ENCODE measurements at regions not wholly inside any gene's neighbourhood (a gene's known extent, or its start where the extent isn't known, plus 50 kb on each side); places are given as distances from the start of the nearest gene placed in this dataset.

DNA sequence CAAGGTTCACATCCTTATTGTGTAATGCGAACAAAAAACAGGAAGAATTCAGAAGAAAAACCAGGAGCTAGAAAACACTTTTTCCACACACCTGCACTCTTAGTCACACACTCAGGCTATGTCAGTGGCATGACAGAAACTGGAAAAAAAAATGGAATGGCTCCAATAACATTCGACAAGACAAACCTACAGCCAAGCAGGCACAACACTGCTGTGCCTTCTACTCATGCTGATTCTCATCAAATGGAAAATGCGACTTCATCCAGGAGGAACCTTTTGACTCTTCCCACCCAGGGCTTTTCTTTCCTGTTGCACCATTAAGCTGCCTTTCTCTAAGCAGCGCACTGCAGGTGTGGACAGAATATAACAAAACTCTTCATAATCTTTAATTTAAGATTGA is 163.2 kb upstream of the BTBD3 start:
- no peak for ATAC-seq
- TF ChIP-seq, protein P1, sequence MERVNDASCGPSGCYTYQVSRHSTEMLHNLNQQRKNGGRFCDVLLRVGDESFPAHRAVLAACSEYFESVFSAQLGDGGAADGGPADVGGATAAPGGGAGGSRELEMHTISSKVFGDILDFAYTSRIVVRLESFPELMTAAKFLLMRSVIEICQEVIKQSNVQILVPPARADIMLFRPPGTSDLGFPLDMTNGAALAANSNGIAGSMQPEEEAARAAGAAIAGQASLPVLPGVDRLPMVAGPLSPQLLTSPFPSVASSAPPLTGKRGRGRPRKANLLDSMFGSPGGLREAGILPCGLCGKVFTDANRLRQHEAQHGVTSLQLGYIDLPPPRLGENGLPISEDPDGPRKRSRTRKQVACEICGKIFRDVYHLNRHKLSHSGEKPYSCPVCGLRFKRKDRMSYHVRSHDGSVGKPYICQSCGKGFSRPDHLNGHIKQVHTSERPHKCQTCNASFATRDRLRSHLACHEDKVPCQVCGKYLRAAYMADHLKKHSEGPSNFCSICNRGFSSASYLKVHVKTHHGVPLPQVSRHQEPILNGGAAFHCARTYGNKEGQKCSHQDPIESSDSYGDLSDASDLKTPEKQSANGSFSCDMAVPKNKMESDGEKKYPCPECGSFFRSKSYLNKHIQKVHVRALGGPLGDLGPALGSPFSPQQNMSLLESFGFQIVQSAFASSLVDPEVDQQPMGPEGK (CRISPR knock-in tag; IDR thresholded peaks at IDR 0.05; ENCODE audit: borderline replicate concordance): no peak
- TF ChIP-seq TCF4 (CRISPR knock-in tag; IDR thresholded peaks at IDR 0.05; ENCODE audit: borderline replicate concordance) (no peak), ESRRG (CRISPR knock-in tag; IDR thresholded peaks at IDR 0.05) (no peak), TOX (CRISPR knock-in tag; IDR thresholded peaks at IDR 0.05; ENCODE audit: borderline replicate concordance) (no peak), ZNF8 (CRISPR knock-in tag; IDR thresholded peaks at IDR 0.05) (no peak), ZFP30 (CRISPR knock-in tag; IDR thresholded peaks at IDR 0.05) (no peak)
- TF ChIP-seq, protein P2, sequence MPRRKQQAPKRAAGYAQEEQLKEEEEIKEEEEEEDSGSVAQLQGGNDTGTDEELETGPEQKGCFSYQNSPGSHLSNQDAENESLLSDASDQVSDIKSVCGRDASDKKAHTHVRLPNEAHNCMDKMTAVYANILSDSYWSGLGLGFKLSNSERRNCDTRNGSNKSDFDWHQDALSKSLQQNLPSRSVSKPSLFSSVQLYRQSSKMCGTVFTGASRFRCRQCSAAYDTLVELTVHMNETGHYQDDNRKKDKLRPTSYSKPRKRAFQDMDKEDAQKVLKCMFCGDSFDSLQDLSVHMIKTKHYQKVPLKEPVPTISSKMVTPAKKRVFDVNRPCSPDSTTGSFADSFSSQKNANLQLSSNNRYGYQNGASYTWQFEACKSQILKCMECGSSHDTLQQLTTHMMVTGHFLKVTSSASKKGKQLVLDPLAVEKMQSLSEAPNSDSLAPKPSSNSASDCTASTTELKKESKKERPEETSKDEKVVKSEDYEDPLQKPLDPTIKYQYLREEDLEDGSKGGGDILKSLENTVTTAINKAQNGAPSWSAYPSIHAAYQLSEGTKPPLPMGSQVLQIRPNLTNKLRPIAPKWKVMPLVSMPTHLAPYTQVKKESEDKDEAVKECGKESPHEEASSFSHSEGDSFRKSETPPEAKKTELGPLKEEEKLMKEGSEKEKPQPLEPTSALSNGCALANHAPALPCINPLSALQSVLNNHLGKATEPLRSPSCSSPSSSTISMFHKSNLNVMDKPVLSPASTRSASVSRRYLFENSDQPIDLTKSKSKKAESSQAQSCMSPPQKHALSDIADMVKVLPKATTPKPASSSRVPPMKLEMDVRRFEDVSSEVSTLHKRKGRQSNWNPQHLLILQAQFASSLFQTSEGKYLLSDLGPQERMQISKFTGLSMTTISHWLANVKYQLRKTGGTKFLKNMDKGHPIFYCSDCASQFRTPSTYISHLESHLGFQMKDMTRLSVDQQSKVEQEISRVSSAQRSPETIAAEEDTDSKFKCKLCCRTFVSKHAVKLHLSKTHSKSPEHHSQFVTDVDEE (CRISPR knock-in tag; IDR thresholded peaks at IDR 0.05): no peak
- TF ChIP-seq, protein P3, sequence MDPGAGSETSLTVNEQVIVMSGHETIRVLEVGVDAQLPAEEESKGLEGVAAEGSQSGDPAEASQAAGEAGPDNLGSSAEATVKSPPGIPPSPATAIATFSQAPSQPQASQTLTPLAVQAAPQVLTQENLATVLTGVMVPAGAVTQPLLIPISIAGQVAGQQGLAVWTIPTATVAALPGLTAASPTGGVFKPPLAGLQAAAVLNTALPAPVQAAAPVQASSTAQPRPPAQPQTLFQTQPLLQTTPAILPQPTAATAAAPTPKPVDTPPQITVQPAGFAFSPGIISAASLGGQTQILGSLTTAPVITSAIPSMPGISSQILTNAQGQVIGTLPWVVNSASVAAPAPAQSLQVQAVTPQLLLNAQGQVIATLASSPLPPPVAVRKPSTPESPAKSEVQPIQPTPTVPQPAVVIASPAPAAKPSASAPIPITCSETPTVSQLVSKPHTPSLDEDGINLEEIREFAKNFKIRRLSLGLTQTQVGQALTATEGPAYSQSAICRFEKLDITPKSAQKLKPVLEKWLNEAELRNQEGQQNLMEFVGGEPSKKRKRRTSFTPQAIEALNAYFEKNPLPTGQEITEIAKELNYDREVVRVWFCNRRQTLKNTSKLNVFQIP (CRISPR knock-in tag; IDR thresholded peaks at IDR 0.05; ENCODE audit: borderline replicate concordance, low read depth): no peak

DNA sequence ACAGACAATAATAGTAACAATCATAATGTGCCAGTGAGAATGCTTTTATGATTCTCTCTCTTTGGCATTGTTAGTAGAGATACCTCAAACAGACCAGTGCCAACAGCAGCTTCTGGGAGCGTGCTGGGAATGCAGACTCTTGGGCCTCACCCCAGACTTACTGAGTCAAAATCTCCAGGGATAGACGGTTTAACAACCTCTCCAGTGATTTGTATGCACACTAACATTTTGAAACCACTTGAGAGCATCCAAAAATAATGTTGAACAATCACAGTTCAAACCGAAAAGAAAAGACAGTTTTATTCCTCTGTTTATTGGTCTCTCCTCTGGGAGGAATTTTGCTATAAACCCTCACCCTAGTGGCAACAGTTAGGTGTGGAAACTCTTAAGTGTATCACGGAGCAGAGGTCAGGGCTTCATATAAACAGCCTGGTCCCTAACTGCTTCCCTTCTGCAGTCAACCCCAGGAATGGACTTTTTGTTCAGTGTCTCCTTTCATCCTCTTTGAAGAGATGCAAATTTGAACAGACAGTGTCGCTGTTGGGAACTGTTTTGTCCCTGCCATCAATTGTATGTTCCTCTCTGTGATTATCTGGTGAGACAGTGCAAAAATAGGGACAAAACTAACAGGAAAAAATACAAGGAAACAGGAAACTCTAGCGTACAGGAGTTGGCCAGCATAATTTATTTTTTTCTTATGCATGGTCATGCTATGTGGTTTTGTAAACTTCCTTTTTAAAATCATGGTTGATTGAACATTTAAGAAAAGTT is 162.4 kb upstream of the BTBD3 start:
- no peak for ATAC-seq
- no peak for TF ChIP-seq BACH2 (CRISPR knock-in tag; IDR thresholded peaks at IDR 0.05; ENCODE audit: borderline replicate concordance)
- no peak for TF ChIP-seq ZNF70 (CRISPR knock-in tag; IDR thresholded peaks at IDR 0.05)
- TF ChIP-seq GLIS3 (CRISPR knock-in tag; IDR thresholded peaks at IDR 0.05): no peak
- TF ChIP-seq RARB (CRISPR knock-in tag; IDR thresholded peaks at IDR 0.05): no peak
- no peak for TF ChIP-seq ZC3H10 (CRISPR knock-in tag; IDR thresholded peaks at IDR 0.05)
- TF ChIP-seq, protein P4, sequence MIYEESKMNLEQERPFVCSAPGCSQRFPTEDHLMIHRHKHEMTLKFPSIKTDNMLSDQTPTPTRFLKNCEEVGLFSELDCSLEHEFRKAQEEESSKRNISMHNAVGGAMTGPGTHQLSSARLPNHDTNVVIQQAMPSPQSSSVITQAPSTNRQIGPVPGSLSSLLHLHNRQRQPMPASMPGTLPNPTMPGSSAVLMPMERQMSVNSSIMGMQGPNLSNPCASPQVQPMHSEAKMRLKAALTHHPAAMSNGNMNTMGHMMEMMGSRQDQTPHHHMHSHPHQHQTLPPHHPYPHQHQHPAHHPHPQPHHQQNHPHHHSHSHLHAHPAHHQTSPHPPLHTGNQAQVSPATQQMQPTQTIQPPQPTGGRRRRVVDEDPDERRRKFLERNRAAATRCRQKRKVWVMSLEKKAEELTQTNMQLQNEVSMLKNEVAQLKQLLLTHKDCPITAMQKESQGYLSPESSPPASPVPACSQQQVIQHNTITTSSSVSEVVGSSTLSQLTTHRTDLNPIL (CRISPR knock-in tag; IDR thresholded peaks at IDR 0.05; ENCODE audit: low read depth): no peak
- no peak for TF ChIP-seq ZFP3 (CRISPR knock-in tag; IDR thresholded peaks at IDR 0.05)
- no peak for TF ChIP-seq ZFP30 (CRISPR knock-in tag; IDR thresholded peaks at IDR 0.05)
- no peak for TF ChIP-seq TOX (CRISPR knock-in tag; IDR thresholded peaks at IDR 0.05; ENCODE audit: borderline replicate concordance)

DNA sequence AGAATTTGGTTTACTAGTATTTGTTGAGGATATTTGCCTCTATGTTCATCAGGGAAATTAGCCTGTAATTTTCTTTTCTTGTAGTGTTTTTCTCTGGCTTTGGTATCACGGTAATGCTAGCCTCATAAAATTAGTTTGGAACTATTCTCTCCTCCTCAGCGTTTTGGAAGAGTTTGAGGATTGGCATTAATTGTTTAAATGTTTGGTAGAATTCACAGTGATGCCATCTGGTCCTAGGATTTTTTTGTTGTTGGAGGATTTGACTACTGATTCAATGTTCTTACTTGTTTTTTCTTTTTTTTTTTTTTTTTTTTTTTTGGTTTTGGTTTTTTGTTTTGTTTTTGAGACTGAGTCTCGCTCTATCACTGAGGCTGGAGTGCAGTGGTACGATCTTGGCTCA is 156.2 kb upstream of the BTBD3 start:
- TF ChIP-seq RARB (CRISPR knock-in tag; IDR thresholded peaks at IDR 0.05): no peak
- no peak for ATAC-seq

DNA sequence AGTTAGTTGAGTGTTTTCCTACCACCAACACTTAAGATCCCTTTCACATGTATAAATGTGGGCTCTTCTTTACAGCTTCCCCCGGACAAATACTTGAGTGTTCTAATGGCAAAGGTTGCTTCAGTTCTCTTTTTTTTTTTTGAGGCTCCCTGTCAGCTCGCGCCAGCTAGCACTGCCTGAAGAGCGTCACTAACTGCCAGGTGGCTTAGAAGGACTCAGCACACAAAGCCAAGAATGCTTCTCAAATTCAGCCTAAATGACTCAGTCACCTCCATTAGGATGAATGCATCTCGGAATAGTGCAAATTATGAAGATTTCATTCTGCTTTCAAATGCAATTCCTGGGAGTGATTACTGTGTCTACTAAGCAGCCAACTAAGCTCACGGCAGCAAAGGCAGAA is 150.7 kb upstream of the BTBD3 start:
- TF ChIP-seq ISL1 (CRISPR knock-in tag; IDR thresholded peaks at IDR 0.05): peak; percentile 36
- TF ChIP-seq, protein P3 (CRISPR knock-in tag; IDR thresholded peaks at IDR 0.05; ENCODE audit: borderline replicate concordance, low read depth): no peak
- ATAC-seq: no peak

DNA sequence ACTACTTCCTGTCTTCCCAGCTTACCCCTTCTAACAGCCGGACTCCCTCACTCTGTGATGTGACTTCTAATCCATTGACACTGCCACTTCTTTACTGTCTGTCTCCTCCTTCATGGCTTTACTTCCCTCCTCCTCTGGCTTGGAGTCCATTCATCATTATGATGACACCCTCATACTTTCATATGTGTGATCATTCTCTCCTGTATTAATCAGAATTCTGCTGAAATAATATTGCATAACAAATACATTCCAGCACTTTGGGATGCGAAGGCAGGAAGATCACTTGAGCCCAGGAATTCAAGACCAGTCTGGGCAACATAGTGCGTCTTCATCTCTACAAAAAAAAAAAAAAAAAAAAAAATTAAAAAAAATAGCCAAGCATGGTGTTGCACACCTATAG is 147.9 kb upstream of the BTBD3 start:
- TF ChIP-seq, protein P4 (CRISPR knock-in tag; IDR thresholded peaks at IDR 0.05; ENCODE audit: low read depth): no peak
- TF ChIP-seq ZC3H10 (CRISPR knock-in tag; IDR thresholded peaks at IDR 0.05) (no peak), ISL1 (CRISPR knock-in tag; IDR thresholded peaks at IDR 0.05) (no peak), RARB (CRISPR knock-in tag; IDR thresholded peaks at IDR 0.05) (no peak), TCF4 (CRISPR knock-in tag; IDR thresholded peaks at IDR 0.05; ENCODE audit: borderline replicate concordance) (no peak)

More for the DNA sequence above, 147.9 kb upstream of the BTBD3 start:
- no peak for ATAC-seq
